ENCODE measurements at regions not wholly inside any gene's neighbourhood (a gene's known extent, or its start where the extent isn't known, plus 50 kb on each side); places are given as distances from the start of the nearest gene placed in this dataset.
"Not testable (repeated sequence)": the region's sequence is repeated elsewhere in the genome, so short reads cannot be mapped to it uniquely, and the experiment has no call there.

GRCh38 chr2:221999166-221999565 is 299.6 kb downstream of the PAX3 start:
- H3K4me3 ChIP-seq = no peak overlapping the region
- ATAC-seq (no peak), DNase-seq (no peak)
- intact Hi-C loops (cut with DNase I, micrococcal nuclease) = no loop called here
- no peaks in the 10 kb centered on the region for H3K36me3 ChIP-seq (ENCODE audit: low read depth)
- H3K9me3 ChIP-seq = no peaks in the 10 kb centered on the region
- no peaks in the 10 kb centered on the region for H3K4me1 ChIP-seq (ENCODE audit: low read depth)
- no peak for TF ChIP-seq CTCF (IDR thresholded peaks at IDR 0.05)

GRCh38 chr2:221997683-221998082 is 301.1 kb downstream of the PAX3 start:
- no peak for DNase-seq
- H3K36me3 ChIP-seq (ENCODE audit: low read depth) = no peaks in the 10 kb centered on the region
- no peak for ATAC-seq
- H3K4me3 ChIP-seq = no peak overlapping the region
- intact Hi-C loops (cut with DNase I, micrococcal nuclease) = no loop called here
- H3K9me3 ChIP-seq = no peaks in the 10 kb centered on the region
- no peak for TF ChIP-seq CTCF (IDR thresholded peaks at IDR 0.05)
- no peaks in the 10 kb centered on the region for H3K4me1 ChIP-seq (ENCODE audit: low read depth)

DNA sequence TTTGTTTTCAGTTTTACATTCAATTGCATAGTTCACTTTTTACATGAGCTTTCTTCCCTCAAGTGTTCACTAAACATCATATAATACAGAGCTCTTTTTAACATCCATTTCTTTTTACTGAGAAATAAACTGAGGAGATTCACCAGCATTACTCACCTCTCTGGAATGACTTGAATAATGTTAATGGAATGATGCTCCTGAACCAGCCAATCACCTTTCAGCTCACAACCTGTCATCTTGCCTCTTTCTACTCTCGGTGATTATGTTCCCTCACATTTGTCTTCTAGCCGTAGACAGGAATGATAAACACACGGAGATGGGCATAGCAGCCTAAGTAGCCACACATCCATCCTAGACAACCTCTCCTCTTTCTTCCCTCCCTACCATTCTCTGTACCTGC is 301.7 kb downstream of the PAX3 start:
- no peaks in the 10 kb centered on the region for H3K9me3 ChIP-seq
- DNase-seq (no peak), ATAC-seq (no peak)
- H3K36me3 ChIP-seq (ENCODE audit: low read depth) = no peaks in the 10 kb centered on the region
- no peak for TF ChIP-seq CTCF (IDR thresholded peaks at IDR 0.05)
- intact Hi-C loops (cut with DNase I, micrococcal nuclease) = no loop called here
- no peak overlapping the region for H3K4me3 ChIP-seq
- H3K4me1 ChIP-seq (ENCODE audit: low read depth) = no peaks in the 10 kb centered on the region

GRCh38 chr2:221994926-221995325 is 303.9 kb downstream of the PAX3 start:
- H3K4me3 ChIP-seq = no peak overlapping the region
- intact Hi-C loops (cut with DNase I, micrococcal nuclease) = no loop called here
- no peaks in the 10 kb centered on the region for H3K4me1 ChIP-seq (ENCODE audit: low read depth)
- TF ChIP-seq CTCF (IDR thresholded peaks at IDR 0.05) = no peak
- no peak for DNase-seq
- no peak for ATAC-seq
- H3K36me3 ChIP-seq (ENCODE audit: low read depth) = no peaks in the 10 kb centered on the region
- no peaks in the 10 kb centered on the region for H3K9me3 ChIP-seq

DNA sequence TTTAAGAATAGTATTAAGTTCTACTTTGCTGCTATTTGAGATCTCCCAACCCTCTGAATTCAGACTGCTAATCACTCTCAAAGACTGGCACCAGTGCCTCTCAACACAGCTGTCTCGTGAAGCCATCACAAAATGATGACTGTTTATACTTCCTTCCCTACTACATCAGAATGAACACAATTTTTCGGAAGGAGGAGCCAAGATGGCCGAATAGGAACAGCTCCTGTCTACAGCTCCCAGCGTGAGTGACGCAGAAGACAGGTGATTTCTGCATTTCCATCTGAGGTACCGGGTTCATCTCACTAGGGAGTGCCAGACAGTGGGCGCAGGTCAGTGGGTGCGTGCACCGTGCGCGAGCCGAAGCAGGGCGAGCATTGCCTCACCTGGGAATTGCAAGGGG is 314.4 kb downstream of the PAX3 start:
- intact Hi-C loops (cut with DNase I, micrococcal nuclease); ATAC-seq; H3K4me1 ChIP-seq (ENCODE audit: low read depth): not testable (repeated sequence)

GRCh38 chr2:221981912-221982470 is 316.8 kb downstream of the PAX3 start:
- intact Hi-C loops (cut with DNase I, micrococcal nuclease) = no loop called here
- DNase-seq (no peak), ATAC-seq (no peak)
- Histone ChIP-seq H3K9me3 (no peaks in the 10 kb centered on the region), H3K4me3 (no peak overlapping the region), H3K36me3 (ENCODE audit: low read depth) (no peaks in the 10 kb centered on the region), H3K4me1 (ENCODE audit: low read depth) (no peaks in the 10 kb centered on the region)
- TF ChIP-seq CTCF (IDR thresholded peaks at IDR 0.05) = no peak

More for the DNA sequence above, 314.4 kb downstream of the PAX3 start:
- H3K36me3 ChIP-seq (ENCODE audit: low read depth); H3K9me3 ChIP-seq; H3K4me3 ChIP-seq; DNase-seq: not testable (repeated sequence)

Data from mucosa of descending colon (tissue), 3 donors.